ENCODE measurements at regions not wholly inside any gene's neighbourhood (a gene's known extent, or its start where the extent isn't known, plus 50 kb on each side); places are given as distances from the start of the nearest gene placed in this dataset.

- H3K9me3 ChIP-seq = no peaks in the 10 kb centered on the region
- DNase-seq = no peak
- no peaks in the 10 kb centered on the region for H3K36me3 ChIP-seq
- intact Hi-C loops (cut with DNase I) = no loop called here
- H3K9ac ChIP-seq (ENCODE audit: low read depth in 2 of 2, low read length in 2 of 2) = no peak overlapping the region
- no peak overlapping the region for H3K27ac ChIP-seq
- no peaks in the 10 kb centered on the region for H3K4me1 ChIP-seq
- H3K4me3 ChIP-seq = no peak overlapping the region
- TF ChIP-seq, protein P1, sequence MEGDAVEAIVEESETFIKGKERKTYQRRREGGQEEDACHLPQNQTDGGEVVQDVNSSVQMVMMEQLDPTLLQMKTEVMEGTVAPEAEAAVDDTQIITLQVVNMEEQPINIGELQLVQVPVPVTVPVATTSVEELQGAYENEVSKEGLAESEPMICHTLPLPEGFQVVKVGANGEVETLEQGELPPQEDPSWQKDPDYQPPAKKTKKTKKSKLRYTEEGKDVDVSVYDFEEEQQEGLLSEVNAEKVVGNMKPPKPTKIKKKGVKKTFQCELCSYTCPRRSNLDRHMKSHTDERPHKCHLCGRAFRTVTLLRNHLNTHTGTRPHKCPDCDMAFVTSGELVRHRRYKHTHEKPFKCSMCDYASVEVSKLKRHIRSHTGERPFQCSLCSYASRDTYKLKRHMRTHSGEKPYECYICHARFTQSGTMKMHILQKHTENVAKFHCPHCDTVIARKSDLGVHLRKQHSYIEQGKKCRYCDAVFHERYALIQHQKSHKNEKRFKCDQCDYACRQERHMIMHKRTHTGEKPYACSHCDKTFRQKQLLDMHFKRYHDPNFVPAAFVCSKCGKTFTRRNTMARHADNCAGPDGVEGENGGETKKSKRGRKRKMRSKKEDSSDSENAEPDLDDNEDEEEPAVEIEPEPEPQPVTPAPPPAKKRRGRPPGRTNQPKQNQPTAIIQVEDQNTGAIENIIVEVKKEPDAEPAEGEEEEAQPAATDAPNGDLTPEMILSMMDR (IDR thresholded peaks at IDR 0.05) = no peak
- no peaks in the 10 kb centered on the region for H3K27me3 ChIP-seq
These were observed 142.5 kb upstream of the ROBO1 start for GRCh38 chr3:79910337-79910736.

DNA sequence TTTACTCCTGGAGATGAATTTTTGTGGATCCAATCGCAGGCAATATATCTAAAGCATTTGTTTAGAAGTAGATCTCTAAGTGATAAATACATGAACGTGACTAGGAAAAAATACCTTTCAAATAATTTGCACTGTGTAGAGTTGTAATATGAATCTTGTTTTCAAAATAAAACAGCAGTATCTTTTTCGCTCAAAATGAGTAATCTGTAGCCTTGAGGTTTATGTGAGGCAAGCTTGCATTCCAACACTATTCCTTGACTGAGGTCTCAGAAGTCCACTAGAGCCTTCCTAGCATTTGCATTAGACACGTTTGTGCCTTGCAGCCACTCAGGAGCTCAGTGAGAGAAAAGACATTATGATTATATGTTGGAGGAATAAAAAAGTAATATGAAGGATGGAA is 138.3 kb upstream of the ROBO1 start:
- Histone ChIP-seq H3K9me3 (no peaks in the 10 kb centered on the region), H3K4me1 (no peaks in the 10 kb centered on the region), H3K27ac (no peak overlapping the region), H3K27me3 (no peaks in the 10 kb centered on the region), H3K36me3 (no peaks in the 10 kb centered on the region), H3K9ac (ENCODE audit: low read depth in 2 of 2, low read length in 2 of 2) (no peak overlapping the region), H3K4me3 (no peak overlapping the region)
- intact Hi-C loops (cut with DNase I) = no loop called here
- DNase-seq = no peak
- TF ChIP-seq, protein P1 (IDR thresholded peaks at IDR 0.05) = no peak

DNA sequence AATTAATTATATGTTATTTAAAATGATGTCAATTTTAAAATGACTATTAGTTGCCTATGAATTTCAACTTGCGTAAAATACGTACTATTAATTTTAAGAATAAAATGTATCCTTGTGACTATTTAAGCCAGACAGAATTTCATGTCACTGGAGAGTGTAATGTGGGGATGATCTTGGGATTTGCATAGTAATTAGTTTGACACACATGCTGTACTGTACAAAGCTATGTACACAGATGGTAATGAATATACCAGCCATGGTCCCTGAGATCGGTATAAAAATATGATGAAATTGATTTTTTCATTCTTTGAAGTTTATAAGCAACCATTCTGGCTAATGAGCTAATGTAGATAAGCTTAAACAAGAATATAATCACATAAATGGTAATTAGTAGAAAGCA is 134.4 kb upstream of the ROBO1 start:
- Histone ChIP-seq H3K9ac (ENCODE audit: low read depth in 2 of 2, low read length in 2 of 2) (no peak overlapping the region), H3K27me3 (no peaks in the 10 kb centered on the region), H3K4me3 (no peak overlapping the region), H3K36me3 (no peaks in the 10 kb centered on the region), H3K27ac (no peak overlapping the region), H3K4me1 (no peaks in the 10 kb centered on the region), H3K9me3 (no peaks in the 10 kb centered on the region)
- intact Hi-C loops (cut with DNase I) = no loop called here
- TF ChIP-seq, protein P1 (IDR thresholded peaks at IDR 0.05) = no peak
- no peak for DNase-seq

GRCh38 chr3:79898907-79899306 is 131.1 kb upstream of the ROBO1 start:
- Histone ChIP-seq H3K4me1 (no peaks in the 10 kb centered on the region), H3K9me3 (no peaks in the 10 kb centered on the region), H3K36me3 (no peaks in the 10 kb centered on the region), H3K9ac (ENCODE audit: low read depth in 2 of 2, low read length in 2 of 2) (no peak overlapping the region), H3K27me3 (no peaks in the 10 kb centered on the region), H3K27ac (no peak overlapping the region), H3K4me3 (no peak overlapping the region)
- no peak for DNase-seq
- TF ChIP-seq, protein P1 (IDR thresholded peaks at IDR 0.05) = no peak
- intact Hi-C loops (cut with DNase I) = no loop called here

- no peak overlapping the region for H3K9ac ChIP-seq (ENCODE audit: low read depth in 2 of 2, low read length in 2 of 2)
- H3K4me1 ChIP-seq = no peaks in the 10 kb centered on the region
- intact Hi-C loops (cut with DNase I) = no loop called here
- H3K9me3 ChIP-seq = no peaks in the 10 kb centered on the region
- TF ChIP-seq, protein P1 (IDR thresholded peaks at IDR 0.05) = no peak
- no peak overlapping the region for H3K27ac ChIP-seq
- H3K27me3 ChIP-seq = no peaks in the 10 kb centered on the region
- no peak overlapping the region for H3K4me3 ChIP-seq
- no peaks in the 10 kb centered on the region for H3K36me3 ChIP-seq
- no peak for DNase-seq
These were observed 128.3 kb upstream of the ROBO1 start for GRCh38 chr3:79896086-79896485.

GRCh38 chr3:79887213-79887612 is 119.4 kb upstream of the ROBO1 start:
- TF ChIP-seq, protein P1 (IDR thresholded peaks at IDR 0.05) = no peak
- Histone ChIP-seq H3K4me1 (no peaks in the 10 kb centered on the region), H3K9me3 (no peaks in the 10 kb centered on the region), H3K27me3 (no peaks in the 10 kb centered on the region), H3K9ac (ENCODE audit: low read depth in 2 of 2, low read length in 2 of 2) (no peak overlapping the region), H3K4me3 (no peak overlapping the region), H3K27ac (no peak overlapping the region), H3K36me3 (no peaks in the 10 kb centered on the region)
- no peak for DNase-seq
- intact Hi-C loops (cut with DNase I) = no loop called here

Data from colonic mucosa (tissue), 4 donors.